ENCODE measurements at regions not wholly inside any gene's neighbourhood (a gene's known extent, or its start where the extent isn't known, plus 50 kb on each side); places are given as distances from the start of the nearest gene placed in this dataset.
"Not testable (repeated sequence)": the region's sequence is repeated elsewhere in the genome, so short reads cannot be mapped to it uniquely, and the experiment has no call there.

- DNase-seq (ENCODE audit: low spot score), result no peak
Measured at GRCh38 chr5:21049901-21050300, 1061.9 kb upstream of the CDH18 start.

GRCh38 chr5:21030981-21031380 lies 1043.0 kb upstream of the CDH18 start:
- DNase-seq (ENCODE audit: low spot score), result no peak

GRCh38 chr5:21024966-21025365 lies 1037.0 kb upstream of the CDH18 start:
- no peak for DNase-seq (ENCODE audit: low spot score)

- DNase-seq (ENCODE audit: low spot score), result no peak
Measured at GRCh38 chr5:21013237-21013636, 1025.2 kb upstream of the CDH18 start.

GRCh38 chr5:21007781-21008180 lies 1019.8 kb upstream of the CDH18 start:
- no peak for DNase-seq (ENCODE audit: low spot score)

GRCh38 chr5:20988933-20989332 lies 1000.9 kb upstream of the CDH18 start:
- DNase-seq (ENCODE audit: low spot score), result not testable (repeated sequence)

- DNase-seq (ENCODE audit: low spot score), result no peak
Measured at GRCh38 chr5:20985754-20986153, 997.8 kb upstream of the CDH18 start.

- DNase-seq (ENCODE audit: low spot score), result no peak
Measured at GRCh38 chr5:20974426-20974825, 986.4 kb upstream of the CDH18 start.

- no peak for DNase-seq (ENCODE audit: low spot score)
Measured at GRCh38 chr5:20972419-20972925, 984.5 kb upstream of the CDH18 start.

GRCh38 chr5:20959347-20959746 lies 971.3 kb upstream of the CDH18 start:
- DNase-seq (ENCODE audit: low spot score), result no peak

- DNase-seq (ENCODE audit: low spot score), result no peak
Measured at GRCh38 chr5:20958641-20959040, 970.6 kb upstream of the CDH18 start.

- no peak for DNase-seq (ENCODE audit: low spot score)
Measured at GRCh38 chr5:20956134-20956533, 968.1 kb upstream of the CDH18 start.

GRCh38 chr5:20949636-20950035 lies 961.6 kb upstream of the CDH18 start:
- no peak for DNase-seq (ENCODE audit: low spot score)

GRCh38 chr5:20943183-20943971 lies 955.4 kb upstream of the CDH18 start:
- not testable (repeated sequence) for DNase-seq (ENCODE audit: low spot score)

GRCh38 chr5:20942603-20943002 lies 954.6 kb upstream of the CDH18 start:
- DNase-seq (ENCODE audit: low spot score), result not testable (repeated sequence)

- not testable (repeated sequence) for DNase-seq (ENCODE audit: low spot score)
Measured at GRCh38 chr5:20940786-20941185, 952.8 kb upstream of the CDH18 start.

- DNase-seq (ENCODE audit: low spot score), result not testable (repeated sequence)
Measured at GRCh38 chr5:20890936-20891335, 902.9 kb upstream of the CDH18 start.

- not testable (repeated sequence) for DNase-seq (ENCODE audit: low spot score)
Measured at GRCh38 chr5:20875726-20876125, 887.7 kb upstream of the CDH18 start.

- not testable (repeated sequence) for DNase-seq (ENCODE audit: low spot score)
Measured at GRCh38 chr5:20865892-20866291, 877.9 kb upstream of the CDH18 start.

- DNase-seq (ENCODE audit: low spot score), result peak; percentile 0
Measured at GRCh38 chr5:20833081-20833627, 845.2 kb upstream of the CDH18 start.

- DNase-seq (ENCODE audit: low spot score), result peak; percentile 2
Measured at GRCh38 chr5:20832204-20833080, 844.4 kb upstream of the CDH18 start.

GRCh38 chr5:20825951-20826350 lies 838.0 kb upstream of the CDH18 start:
- not testable (repeated sequence) for DNase-seq (ENCODE audit: low spot score)
